Suppressor macrophage treated with lipopolysaccharide for 1 hour (primary cell): ENCODE measurements at regions not wholly inside any gene's neighbourhood (a gene's known extent, or its start where the extent isn't known, plus 50 kb on each side); places are given as distances from the start of the nearest gene placed in this dataset.

Source experiments
- DNase-seq, 3 donors: peaks; one replicate each; pipeline ENCODE4 v3.0.0-alpha.2; 2020 to 2022

DNA sequence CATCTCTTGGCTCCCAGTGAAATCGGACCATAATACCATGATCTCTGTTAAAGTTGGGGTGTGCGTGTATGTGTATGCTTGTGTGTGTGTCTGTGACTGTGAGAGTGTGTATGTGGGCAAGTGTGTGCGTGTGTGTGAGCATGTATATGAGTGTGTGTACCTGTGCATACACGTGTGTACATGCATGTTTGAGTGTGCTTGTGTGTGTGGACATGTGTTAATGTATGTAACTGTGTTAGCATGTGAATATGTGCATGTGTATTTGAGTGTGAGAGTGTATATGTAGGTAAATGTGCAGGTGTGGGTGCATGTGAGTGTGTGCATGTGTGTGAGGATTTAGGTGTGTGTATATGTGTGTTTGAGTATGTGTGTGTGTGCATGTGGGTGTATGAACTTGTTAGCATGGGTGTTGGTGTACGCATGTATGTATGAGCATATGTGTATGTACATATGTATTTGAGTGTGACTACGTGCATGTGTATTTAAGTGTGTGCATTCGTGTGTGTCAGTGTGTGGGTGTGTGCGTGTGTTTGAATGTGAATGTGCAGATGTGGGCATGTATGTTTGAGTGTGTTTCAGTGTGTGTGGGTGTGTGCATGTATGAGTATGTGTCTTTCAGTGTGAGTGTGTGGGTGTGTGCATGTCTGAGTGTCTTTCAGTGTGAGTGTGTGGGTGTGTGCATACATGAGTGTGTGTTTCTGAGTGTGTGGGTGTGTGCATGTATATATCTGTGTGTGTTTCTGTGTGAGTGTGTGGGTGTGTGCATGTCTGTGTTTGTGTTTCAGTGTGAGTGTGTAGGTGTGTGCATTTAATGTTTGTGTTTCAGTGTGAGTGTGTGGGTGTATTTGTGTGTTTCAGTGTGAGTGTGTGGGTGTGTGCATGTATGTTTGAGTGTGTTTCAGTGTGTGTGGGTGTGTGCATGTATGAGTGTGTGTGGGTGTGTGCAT lies 183.2 kb downstream of the SOX9 start:
- DNase-seq: no peak

DNA sequence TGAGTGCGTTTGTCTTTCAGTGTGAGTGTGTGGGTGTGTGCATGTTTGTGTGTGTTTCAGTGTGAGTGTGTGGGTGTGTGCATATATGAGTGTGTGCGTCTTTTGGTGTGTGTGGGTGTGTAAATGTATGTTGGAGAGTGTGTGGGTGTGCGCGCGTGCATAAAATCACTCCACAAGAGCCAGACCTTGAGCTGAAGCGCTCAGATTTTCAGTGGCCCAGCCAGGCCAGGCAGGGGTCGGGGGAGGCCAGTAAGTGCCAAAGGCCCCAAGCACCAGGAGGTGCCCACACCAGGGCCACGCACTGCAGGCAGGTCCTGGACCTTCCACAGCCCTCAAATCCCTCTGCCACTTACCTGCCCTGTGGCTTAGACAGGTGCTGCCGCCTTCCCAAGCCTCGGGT lies 184.0 kb downstream of the SOX9 start:
- DNase-seq: no peak

DNA sequence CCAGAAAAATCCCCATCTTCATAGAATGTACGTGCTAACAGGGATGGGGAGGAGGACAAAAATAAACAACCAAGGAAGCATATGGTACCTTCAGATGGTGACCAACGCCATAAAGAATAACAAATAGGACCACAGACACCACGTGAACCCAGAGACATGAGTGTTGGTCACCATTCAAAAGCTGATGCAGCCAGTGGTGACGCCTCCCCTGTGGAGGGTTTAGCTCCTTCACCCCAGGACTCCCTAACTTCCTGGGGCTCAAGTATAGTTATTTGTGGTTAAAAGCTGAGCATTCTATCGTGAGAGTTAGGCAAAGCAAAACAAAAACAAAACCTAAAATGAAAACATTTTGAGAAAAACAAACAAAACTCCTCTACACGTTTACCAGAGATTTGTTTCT lies 184.7 kb downstream of the SOX9 start:
- DNase-seq: no peak

DNA sequence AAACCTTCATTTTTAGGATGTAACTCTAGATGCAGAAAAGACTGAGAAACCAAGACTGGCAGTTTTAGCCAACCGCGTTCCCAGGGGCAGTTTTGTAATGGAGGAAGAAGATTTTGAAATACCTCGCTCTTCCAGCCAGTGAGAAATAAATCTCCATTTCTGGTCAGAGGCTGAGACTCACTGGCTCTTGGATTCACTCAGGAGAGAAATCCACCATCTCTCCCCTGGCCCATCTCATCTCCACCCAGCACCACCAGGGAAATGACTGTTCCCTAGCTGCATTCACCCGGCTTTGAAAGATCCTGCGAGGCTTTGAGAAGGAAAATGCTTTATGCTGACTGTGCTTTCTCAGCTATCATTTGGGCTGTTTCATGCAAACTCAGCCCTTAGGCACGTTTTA lies 185.2 kb downstream of the SOX9 start:
- no peak for DNase-seq

DNA sequence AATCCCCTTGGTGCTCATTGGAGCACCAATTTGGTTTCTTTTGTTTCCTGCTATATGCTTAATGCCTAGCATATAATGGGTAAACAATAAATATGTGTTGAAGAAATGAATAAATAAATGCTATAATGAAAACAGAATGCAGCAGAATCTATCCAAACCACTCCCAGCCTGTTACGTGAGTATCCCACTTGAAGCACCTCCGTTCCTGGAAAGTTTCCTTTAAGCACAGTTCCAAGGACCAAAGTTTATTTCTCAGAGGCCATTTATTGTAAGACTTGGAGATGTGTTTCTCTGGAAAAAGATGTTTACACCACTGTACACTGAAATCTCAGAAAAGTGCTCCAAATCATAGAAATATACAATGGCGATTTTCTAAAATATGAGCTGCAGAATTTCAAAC lies 187.0 kb downstream of the SOX9 start:
- DNase-seq: no peak

DNA sequence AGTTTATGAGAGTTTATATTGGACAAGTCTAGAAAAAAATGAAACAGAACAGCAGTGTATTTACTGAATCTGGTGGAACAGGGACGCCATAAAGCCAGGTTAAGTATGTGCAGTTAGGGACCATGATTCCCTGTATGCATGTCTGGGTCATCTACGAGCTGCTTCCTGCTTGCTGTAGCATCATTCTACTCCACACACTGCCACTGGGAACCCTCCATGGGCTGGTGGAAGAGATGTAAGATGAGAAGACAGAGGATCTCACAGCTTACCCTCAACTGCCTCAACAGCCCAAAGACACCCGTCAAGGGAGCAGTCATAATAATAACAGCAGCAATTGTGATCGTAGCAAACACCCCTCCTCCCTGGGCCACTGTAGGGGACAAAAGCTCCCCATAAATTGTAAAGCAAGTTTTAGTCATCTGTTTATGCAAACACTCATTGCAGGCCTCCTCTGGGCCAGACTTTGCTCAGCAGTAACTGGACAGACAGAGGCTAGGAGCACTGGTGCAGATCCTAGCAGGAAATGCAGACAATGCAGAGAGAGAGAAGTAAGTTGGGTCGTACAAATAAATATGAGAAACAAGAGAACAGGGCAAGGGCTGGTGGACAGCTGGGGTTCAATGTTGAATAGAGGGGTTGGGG lies 188.0 kb downstream of the SOX9 start:
- DNase-seq: no peak

DNA sequence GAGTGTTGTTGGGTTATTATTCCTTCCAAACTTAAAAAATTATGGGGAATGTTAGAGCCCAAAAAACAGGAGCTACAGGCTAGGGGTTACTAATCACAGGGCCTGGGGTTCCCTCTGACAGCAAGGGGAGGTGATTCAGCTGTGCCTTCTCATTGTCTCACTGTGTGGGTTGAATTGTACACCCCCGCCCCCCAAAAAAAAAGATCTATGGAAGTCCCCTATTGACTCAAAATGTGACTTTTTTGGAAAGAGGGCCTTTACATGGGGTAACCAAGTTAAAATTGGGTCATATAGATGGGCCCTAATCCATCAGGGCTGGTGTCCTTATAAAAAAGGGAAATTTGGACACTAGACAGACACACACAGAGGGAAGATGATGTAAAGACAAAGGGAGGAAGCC lies 190.2 kb downstream of the SOX9 start:
- DNase-seq: peak; percentile 20 to 48 (median 20)

DNA sequence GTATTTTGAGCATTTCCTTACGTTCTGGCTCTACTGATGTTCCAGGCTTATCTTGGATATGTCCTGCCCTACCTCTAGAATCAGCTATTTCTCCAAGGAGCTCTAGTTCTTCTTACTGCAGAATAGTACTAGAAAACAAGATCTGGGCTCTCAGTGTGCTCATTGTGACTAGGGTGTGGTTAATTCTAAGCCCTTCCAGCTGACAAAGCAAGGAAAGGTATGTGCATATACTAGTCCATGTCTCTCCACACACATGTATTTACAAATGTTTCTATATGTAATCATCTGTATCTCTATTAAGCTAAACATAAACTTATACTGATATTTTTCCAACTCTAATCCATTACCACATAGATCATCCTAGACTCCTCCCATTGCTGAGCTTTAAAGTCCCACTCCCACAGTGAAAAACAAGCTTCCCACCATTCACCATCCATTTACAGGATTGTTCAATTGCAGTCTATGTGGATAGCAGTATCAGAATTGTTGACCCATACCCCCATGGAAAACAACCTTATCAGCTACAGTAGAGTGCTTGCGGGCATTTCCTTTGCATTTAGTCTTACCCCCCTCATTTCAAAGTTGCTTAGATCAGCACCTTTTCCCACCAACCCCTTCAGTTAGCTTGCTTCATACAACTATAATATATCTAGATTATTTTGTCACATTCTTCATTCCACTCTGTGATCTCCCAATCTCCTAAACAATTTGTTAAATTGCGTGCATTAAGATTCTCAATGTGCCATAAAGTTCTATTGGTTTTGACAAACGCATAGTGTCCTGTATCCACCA lies 194.5 kb downstream of the SOX9 start:
- no peak for DNase-seq

DNA sequence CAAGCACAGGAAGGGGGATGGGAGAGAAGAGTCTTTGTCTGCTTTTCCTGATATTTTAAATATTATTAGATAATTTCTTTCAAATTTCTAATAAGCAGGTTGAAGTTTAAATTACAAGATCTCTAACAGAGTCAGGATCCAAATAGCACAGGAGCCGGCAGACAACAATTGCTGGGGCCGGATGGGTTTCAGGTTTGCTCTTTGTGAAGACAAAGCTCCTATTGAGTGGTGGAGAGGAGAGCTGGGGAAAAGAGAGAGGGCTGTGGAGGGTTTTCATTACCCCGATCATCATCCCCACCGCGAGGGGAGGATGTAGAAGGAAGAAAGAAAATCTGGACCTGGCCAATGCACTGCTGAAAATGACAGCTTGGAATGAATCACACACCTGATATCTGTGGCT lies 197.3 kb downstream of the SOX9 start:
- no peak for DNase-seq

DNA sequence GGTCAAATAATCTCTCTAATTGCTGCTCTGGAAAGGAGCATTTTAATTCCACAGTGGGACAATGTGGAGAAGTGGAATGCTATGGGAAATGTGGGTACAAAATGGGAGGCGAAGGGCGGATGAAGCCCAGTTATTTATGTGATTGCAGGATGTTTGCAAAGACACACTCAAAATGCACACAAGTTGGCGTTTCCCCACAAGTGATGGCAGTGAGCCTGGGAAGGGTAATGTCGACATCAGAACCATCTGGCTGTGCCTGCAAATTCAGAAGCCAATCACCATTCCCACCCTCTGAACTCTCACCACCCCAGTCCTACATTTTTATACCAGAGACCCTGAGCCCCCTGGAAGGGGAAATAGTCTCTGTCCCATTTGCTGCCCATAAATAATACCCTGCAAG lies 201.1 kb downstream of the SOX9 start:
- DNase-seq: no peak

DNA sequence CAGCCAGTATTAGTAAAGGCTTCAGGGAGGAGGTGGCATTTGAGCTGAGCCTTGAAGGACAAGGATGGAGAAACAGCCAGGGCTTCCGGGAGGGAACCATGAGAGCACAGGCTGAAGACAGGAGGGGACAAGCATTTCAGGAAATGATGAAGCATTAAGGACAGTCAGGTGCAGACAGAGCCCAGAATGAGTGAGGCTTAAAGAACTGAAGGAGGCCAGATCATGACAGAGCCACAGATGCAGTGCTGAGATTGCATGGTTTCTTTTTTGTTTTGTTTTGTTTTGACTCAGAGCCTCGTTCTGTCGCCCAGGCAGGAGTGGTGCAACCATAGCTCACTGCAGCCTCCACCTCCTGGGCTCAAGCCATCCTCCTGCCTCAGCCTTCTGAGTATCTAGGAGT lies 211.5 kb downstream of the SOX9 start:
- DNase-seq: no peak

DNA sequence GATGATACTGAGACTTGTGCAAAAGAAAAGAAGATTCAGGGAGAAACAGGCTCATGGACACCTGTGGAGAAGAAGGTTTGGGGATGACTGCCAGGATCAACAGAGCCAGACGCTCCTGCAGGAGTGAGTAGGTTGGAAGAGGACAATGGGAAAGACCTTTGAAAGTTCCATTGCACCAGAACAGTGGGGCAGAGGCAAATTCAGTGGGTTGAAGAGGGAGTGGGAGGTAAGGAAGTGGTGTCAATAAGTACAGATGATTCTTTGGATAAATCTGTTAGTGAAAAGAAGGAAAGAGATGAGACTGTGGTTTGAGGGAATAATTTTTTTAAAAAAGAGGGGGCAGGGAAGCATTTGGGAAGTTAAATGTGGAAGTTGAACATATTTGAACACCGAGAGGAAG lies 212.8 kb downstream of the SOX9 start:
- no peak for DNase-seq

DNA sequence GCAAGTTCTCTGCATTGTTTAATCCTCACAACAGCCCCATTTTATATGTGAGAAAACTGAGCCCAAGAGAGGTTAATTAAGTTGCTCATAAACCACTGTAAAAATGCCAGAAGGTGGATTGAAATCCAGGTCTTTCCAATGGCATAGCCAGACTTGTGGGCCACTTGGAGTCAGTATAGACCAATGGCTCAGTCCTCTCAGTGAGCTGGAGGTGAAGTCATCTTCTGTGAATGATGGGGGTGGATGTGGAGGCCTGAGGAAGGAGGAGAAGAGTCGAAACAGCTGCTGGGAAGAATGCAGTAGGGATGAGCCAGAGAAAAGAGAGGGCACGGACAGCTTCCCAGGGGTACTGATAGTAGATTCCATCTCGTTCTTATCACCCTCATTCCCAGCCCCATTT lies 213.4 kb downstream of the SOX9 start:
- DNase-seq: no peak

DNA sequence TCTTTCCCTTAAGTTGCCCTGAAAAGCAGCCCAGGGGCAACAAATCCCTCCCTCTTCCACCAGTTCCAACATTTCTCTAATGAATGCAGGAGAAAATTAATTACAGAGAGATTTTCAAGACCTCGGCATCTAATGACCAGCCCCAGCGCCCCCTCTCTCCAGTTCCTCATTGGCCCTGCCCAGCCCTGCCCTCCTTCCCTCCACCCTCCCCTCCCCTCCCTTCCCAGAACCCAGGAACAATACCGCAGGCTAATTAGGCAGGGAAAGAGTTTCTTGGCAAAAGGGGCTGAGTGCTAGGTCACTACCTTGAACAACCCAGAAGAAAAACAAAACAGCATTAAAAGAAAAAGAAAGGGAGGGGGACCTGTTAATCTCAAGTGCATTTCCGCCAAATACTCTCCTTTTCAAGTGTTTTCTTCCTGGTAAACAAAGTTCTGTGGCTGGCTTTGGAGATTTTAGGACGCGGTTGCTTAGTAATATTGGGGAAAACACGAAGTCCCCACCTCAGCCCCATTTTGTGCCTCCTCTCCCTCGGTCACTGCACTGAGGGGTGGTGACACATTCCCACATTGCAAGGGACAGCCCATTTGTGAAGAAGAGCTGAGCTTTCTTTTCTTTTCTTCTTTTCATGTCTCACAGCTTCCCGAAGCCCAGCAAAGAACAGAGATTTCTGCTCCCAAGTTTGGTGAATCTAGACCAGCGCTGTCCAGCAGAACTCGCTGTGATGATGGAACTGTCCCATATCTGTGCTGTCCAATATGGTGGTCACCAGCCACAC lies 215.4 kb downstream of the SOX9 start:
- DNase-seq: no peak

DNA sequence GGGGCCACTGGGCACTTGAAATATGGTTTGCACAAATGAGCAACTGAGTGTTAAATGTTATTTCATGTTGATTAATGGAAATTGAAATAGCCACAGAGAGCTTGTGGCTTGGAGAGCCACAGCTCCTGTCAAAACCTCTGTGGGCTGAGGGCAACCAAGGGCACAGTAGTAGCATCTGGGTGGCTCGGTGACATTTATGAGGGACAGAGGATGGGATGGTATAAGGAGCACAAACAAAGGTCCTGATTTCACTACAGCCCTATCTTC lies 215.9 kb downstream of the SOX9 start:
- no peak for DNase-seq

DNA sequence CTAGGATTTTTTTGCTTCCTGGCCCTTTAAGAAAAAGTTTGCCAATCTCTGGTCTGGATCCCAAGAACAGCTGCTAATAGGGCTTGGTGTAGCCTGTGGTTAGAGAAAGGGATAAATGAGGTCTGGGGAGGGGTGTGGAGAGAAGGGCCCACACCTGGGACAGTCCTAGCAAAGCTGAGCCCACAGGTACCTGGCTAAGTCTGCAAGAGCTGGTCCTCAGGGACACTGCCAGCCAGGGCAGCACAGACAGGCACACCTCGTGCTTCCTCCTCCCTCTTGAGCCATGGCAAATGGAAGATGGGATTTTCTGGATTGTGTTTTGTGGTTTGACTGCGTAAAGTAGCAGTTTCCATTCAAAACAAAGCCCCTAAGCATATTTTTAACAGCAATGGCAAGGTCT lies 217.5 kb downstream of the SOX9 start:
- no peak for DNase-seq

DNA sequence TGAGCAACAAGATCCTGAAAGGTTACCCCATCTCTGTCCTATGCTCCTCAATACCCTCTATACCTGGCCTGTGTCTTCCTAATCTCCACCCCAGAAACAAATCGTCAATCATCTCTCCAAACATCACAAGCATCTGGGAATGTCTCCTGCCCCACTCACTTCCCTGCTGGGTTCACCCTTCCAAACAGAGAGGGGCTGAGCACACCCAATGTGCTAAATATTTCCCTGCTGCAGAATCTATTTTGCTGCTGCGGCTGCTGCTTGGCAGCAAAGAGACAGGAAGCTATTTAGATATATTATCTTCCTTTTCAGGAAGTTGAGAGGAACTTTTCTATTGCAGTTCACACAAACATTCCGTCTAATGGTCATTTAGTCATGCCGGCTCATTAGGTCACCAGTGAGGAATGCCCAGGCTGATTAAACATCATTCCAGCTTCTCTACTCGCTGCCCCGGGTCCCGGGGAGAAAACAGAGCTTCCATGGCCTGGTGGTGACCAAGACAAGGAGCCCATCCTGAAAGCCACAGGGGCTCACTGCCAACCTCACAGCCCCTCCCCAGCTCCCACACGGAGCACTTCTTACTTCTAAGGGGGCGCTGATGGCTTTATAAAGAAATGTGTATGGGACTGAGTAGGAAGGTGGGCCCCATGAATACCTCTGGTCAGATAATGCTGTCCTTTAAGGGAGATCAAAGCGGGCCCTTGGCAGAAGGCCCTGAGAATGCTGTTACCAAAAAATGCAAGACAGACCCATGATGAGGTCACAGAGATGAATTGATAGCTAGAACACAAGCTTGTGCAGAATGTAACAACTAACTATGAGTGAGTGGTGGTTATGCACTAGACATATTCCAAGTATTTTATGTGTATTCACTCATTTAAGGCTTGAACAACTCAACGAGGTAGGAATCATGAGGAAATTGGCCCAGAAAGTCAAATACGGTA lies 218.3 kb downstream of the SOX9 start:
- peak in 2 of 3 donors; percentile 3 to 4 for DNase-seq

DNA sequence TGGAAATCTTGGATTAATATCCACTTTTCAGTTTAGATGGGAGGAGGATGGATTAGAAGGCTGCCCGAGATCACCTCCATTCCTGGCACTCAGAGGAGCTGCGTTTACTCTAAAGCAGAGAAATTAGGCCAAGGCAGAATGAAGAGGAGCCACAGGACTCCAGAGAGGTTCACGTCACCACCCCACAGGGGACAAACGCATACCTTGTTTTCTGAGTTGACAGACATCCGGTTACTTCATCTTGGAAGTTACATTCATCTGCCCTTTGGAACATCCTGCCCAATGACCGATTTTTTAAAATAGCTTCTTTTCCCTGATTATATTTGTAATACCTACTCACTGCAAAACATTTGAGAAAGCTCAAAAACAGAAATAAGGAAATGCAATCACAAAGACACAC lies 220.0 kb downstream of the SOX9 start:
- no peak for DNase-seq

DNA sequence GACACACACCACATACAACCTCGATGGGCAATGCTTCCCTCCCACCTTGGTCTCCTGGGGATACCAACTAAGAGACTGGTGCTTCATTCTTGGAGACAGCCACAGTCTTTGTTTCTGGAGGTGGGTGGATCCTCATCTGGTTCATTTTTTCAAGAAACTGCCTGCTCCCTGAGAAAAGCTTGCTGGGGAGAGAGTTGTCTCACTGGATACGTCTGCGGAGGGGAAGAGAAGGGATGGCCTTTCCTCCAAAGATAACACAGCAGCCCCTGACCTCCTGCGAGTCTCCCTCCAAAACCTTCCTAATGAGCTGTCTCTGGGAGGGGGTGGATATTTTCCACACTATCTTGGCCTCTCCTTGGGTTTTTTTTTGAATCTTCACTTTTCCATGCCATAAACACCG lies 221.2 kb downstream of the SOX9 start:
- DNase-seq: no peak

DNA sequence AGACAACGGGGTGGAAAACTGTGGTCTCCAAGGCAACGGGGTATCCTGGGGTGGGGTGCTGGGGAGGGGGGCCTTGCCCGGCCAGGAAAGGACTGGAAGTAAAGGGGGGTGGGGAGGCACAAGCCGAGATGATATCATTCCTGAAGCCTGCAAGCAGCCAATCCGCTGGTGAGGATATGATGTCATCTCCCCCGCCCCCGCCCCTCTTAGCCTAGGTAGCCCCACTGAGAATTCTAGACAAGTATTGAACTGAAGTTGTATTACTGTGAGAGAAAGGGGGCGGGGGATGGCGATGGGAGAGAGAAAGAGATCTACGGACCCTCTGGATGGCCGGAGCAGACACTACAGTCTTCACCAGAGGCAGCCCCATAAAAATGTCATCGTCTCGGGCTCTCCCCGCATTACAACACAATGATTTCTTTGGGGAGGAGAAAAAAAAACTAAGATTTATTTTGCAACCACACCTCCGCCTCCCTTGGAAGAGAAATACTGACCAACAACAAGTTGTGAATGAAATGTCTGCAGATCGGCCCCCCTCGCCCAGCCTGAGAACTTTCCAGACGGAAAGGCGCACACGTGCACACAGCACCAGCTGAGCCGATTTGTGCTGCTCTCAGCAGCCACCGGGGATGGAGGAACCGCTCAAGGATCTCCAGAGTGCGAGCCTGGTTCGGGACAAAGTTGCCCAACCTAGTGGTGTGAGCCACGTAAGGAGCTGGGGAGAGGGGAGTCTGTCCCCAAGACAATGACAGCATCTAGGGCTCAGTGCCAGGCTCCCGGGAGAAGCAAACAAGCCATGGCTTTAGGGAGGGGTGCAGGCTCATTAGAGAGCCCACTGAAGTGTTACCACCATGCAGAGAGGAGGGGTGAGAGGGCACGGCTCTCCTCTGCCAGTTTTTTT lies 222.1 kb downstream of the SOX9 start:
- DNase-seq: no peak

DNA sequence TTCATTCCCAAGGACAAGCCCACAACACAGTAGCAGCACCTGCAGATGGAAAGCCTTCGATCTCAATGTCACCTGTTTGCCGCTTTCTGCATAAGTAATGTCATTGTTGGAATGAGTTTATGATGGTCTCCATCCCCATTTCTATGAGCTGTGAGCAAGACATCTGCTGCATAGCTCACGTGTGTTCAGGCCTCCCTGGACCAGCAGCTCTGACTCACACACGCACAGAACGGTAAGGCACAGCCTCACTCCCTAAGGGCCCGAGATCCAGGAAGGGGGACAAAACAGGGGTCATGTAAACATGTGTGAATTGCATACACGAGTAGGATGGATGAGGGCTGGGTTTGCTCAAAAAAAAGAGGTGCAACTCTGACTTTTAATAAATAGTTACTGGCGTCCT lies 223.1 kb downstream of the SOX9 start:
- no peak for DNase-seq
